ENCODE measurements at regions not wholly inside any gene's neighbourhood (a gene's known extent, or its start where the extent isn't known, plus 50 kb on each side); places are given as distances from the start of the nearest gene placed in this dataset.

DNA sequence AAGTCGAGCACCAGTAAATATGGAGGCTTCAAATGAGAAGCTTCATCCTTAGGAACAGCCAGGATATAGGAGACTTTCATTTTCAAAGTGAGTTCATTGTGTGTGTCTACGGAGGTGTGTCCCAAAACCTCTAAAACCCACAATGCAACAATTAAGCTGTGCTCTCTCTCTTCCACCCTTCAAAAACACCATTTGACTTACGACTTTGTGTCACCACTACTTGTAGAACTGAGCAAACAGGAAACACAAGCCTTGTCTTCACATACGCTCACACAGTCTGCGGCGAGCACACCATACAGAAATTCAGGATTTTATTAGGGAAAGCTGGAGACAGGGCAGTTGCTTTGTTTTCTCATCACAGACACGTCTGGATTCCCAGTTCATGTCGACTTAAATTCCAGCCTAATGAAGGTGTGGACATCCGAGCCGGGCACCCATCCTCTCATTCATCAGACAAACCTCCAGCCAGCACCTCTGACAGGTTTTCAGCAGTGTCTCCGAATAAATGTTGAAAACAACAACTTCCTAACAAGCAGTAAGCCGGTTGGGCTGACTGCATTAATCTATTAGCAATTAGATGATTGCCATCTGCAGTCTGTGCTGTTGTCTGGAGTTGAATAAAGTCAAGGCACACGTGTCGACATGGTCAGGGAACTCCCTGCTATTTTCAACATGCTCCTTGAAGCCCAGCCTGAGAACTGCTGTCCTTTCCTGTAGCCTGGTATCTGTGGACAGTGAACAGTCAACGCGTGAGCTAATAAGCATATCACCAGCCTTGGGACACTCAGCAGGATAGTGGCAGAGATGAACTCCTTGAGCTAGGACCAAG, 1411.1 kb downstream of the BRD1 start:
- H3K4me1 ChIP-seq (ENCODE audit: control insufficient read depth in 1 of 2, insufficient read depth in 2 of 2, low read length in 2 of 2): no peaks in the 10 kb centered on the region
- DNase-seq (ENCODE audit: low read depth, low spot score) (no peak), ATAC-seq (no peak)
- intact Hi-C loops (cut with micrococcal nuclease): no loop called here
- ChIA-PET CTCF (no interaction called here), POLR2A (no interaction called here), RAD21 (ENCODE audit: low non-redundant PET in 1 of 2, low total read pairs in 2 of 2, uncharacterized antibody in 2 of 2, unreplicated experiment in 2 of 2) (no interaction called here)
- H3K36me3 ChIP-seq (ENCODE audit: control insufficient read depth in 1 of 2, insufficient read depth in 2 of 2, low read length in 2 of 2): no peaks in the 10 kb centered on the region
- no peak overlapping the region for H3K4me2 ChIP-seq (ENCODE audit: low read length)
- no peaks in the 10 kb centered on the region for H3K79me2 ChIP-seq (ENCODE audit: insufficient read depth, low read length)
- H3K9me3 ChIP-seq (ENCODE audit: control insufficient read depth in 1 of 2, insufficient read depth in 1 of 2, low read depth in 1 of 2, low read length in 2 of 2): no peaks in the 10 kb centered on the region; a peak in 1 of 4 replicates
- no peak for TF ChIP-seq ELF1 (IDR thresholded peaks at IDR 0.05; ENCODE audit: borderline replicate concordance, low read depth)
- no peak for TF ChIP-seq EGR1 (IDR thresholded peaks at IDR 0.05; ENCODE audit: low read depth)
- no peak for TF ChIP-seq TCF7L2 (IDR thresholded peaks at IDR 0.05; ENCODE audit: borderline replicate concordance, extremely low read depth, insufficient read depth, insufficient read length)
- TF ChIP-seq, protein P1, sequence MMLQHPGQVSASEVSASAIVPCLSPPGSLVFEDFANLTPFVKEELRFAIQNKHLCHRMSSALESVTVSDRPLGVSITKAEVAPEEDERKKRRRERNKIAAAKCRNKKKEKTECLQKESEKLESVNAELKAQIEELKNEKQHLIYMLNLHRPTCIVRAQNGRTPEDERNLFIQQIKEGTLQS (IDR thresholded peaks at IDR 0.05): no peak
- TF ChIP-seq CBX3 (IDR thresholded peaks at IDR 0.05; ENCODE audit: low read depth): no peak
- TF ChIP-seq MAX (IDR thresholded peaks at IDR 0.05): no peak
- no peak for TF ChIP-seq CEBPB (IDR thresholded peaks at IDR 0.05; ENCODE audit: low read depth)
- TF ChIP-seq POLR2AphosphoS5 (IDR thresholded peaks at IDR 0.05; ENCODE audit: low read depth, low read length): no peak
- TF ChIP-seq ZBTB33 (IDR thresholded peaks at IDR 0.05; ENCODE audit: extremely low read depth, insufficient replicate concordance, low read length): no peak
- no peak for TF ChIP-seq EZH2phosphoT487 (IDR thresholded peaks at IDR 0.05; ENCODE audit: borderline replicate concordance)
- no TSS peak for BruUV-seq (replicated peaks)
- no peak overlapping the region for H3K4me3 ChIP-seq (replicated peaks in 1 of 2; ENCODE audit: low read depth in 1 of 2, low read length in 2 of 2)
- H2AFZ ChIP-seq (ENCODE audit: low read depth, low read length, poor library complexity, severe bottlenecking): no peak overlapping the region
- no peaks in the 10 kb centered on the region for H3K9me2 ChIP-seq (ENCODE audit: insufficient read depth)
- no peak overlapping the region for H3K9ac ChIP-seq (ENCODE audit: low read length)
- no peak overlapping the region for H3K27ac ChIP-seq (ENCODE audit: low read depth, low read length)
- H4K20me1 ChIP-seq (ENCODE audit: insufficient read depth): no peaks in the 10 kb centered on the region
- H3K27me3 ChIP-seq (ENCODE audit: insufficient read depth, low read length): no peaks in the 10 kb centered on the region; the same call in 1 of the 2 replicates
